ENCODE measurements at regions not wholly inside any gene's neighbourhood (a gene's known extent, or its start where the extent isn't known, plus 50 kb on each side); places are given as distances from the start of the nearest gene placed in this dataset.

GRCh38 chr10:80938903-80939302 is 401.2 kb downstream of the SH2D4B start:
- TF ChIP-seq POLR2A (IDR thresholded peaks at IDR 0.05) = no peak
- TF ChIP-seq, protein P1, sequence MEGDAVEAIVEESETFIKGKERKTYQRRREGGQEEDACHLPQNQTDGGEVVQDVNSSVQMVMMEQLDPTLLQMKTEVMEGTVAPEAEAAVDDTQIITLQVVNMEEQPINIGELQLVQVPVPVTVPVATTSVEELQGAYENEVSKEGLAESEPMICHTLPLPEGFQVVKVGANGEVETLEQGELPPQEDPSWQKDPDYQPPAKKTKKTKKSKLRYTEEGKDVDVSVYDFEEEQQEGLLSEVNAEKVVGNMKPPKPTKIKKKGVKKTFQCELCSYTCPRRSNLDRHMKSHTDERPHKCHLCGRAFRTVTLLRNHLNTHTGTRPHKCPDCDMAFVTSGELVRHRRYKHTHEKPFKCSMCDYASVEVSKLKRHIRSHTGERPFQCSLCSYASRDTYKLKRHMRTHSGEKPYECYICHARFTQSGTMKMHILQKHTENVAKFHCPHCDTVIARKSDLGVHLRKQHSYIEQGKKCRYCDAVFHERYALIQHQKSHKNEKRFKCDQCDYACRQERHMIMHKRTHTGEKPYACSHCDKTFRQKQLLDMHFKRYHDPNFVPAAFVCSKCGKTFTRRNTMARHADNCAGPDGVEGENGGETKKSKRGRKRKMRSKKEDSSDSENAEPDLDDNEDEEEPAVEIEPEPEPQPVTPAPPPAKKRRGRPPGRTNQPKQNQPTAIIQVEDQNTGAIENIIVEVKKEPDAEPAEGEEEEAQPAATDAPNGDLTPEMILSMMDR (IDR thresholded peaks at IDR 0.05) = no peak

Data from uterus (tissue), 2 donors.